Kidney tubule cell (primary cell): ENCODE measurements at regions not wholly inside any gene's neighbourhood (a gene's known extent, or its start where the extent isn't known, plus 50 kb on each side); places are given as distances from the start of the nearest gene placed in this dataset.
"Not testable (repeated sequence)": the region's sequence is repeated elsewhere in the genome, so short reads cannot be mapped to it uniquely, and the experiment has no call there.

Source experiments
- DNase-seq: peaks from one replicate; pipeline ENCODE4 v3.0.0-alpha.2; 2018; ENCODE audit warnings: low spot score

GRCh38 chr2:239819974-239820555 is 205.1 kb downstream of the NDUFA10 start:
- peak; percentile 27 for DNase-seq

DNA sequence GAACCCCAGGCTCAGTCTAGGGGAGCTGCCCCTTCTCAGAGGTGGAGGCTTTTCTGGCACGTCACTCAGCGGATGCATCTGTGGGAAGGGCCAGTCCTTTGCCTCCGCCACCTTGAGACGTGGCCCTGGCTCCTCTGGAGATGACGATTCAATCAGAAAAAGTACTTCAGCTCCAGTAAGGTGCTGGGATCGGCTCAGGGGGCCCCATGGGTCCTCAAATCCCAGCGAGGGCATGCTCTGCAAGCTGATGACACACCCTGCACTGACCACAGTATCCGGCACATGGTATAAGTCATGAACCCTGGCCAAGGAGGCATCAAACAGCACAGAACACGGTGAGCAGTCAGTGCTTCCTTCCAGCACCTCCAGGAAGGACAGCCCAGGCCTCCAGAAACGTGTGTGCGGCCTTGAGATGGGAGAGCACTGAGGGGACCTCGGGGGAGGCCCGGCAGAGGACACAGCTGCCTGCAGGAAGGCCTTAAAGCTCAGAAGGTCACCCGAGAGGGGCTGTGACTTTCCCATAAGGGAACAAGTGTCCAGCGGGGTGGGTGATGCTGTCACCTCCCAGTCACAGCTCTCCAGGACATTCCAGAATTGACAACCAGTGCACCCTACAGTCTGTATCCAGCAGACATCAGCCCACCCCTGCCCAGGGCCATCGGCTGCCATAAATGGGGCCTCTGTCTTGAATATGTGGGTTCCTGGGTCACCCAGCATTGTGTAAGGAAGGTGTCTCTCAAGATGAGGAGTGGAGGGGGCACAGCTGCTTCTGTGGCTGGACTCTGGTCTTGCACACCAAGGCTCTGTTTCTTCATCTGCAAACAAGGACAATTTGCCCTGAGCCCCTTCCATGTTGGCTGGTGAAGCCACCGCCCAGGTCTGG is 205.8 kb downstream of the NDUFA10 start:
- no peak for DNase-seq

DNA sequence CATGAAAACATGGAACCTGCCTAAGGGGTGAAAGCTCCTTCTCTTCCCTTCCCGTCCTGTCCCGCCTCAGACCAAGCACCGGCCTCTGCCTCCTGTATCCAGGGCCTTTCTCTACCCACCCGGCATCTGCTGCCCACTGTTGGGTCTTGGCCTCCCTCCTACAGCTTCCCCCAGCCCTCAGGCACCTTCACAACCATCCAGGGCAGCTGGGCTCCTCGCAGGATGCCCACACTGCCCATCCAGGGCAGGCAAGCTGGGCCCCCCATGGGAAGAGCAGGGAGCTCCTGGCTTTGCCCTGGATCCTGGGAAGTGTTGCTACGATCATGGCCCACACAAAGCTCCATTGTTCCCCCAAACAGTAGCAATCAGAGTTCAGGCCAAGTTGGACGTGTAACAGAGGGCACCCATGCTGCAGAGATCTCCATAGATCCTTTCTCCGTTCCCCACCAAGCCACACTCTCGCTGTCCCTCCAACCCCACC is 206.6 kb downstream of the NDUFA10 start:
- DNase-seq = no peak

- DNase-seq = no peak
Measured at GRCh38 chr2:239818086-239818485, 207.1 kb downstream of the NDUFA10 start.

GRCh38 chr2:239817468-239818031 is 207.6 kb downstream of the NDUFA10 start:
- not testable (repeated sequence) for DNase-seq

DNA sequence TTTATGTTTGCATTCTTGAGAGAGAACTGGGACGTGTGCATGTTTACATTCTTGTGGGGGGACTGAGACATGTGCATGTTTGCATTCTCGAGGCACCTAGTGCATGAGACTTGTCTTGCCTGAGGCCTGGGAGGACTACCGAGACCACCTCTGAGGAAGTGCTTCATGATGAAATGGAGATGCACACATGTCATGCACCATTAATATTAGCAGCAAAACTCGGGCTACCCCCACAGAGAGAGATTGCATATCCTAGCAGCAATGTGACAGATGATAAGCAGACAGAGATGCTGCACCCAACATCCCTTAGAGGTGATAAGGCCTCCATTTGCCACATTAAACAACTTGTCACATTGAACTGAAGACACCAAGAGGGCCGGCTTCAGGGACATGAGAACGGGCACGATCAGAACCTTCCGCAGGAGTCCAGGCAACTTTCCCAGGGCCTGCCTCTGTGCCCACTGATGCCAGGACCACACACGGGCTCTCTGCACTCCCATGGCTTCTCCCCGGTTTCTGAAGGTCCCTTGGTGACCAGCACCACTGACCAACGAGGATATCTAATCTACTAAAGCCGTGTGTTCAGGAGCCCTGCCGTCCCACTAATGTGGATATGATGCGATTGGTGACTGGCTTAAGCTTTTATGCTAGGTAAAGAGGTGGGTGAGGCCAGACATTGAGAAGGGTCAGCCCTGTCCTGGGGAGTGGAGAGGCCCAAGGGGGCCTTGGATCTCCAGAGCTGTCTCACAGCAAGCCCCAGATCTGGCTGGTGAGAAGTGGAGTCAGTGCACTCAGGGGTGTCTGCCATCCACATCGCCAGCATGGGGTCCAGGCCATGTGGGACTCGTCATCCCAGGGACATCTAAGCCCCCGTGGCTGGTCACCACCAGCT is 208.3 kb downstream of the NDUFA10 start:
- DNase-seq = no peak

DNA sequence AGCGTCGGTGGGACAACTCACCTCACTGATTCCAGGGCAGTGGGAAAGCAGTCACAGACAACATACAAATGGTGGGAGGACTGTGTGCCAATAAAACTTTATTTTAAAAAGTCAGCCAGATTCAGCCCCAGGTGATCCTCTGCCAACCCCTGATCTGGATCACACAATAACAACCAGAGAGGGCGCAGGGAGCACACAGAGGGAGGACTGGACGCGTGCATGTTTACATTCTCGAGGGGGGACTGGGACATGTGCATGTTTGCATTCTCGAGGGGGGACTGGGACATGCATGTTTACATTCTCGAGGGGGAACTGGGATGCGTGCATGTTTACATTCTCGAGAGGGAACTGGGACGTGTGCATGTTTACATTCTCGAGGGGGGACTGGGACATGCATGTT is 209.5 kb downstream of the NDUFA10 start:
- no peak for DNase-seq

GRCh38 chr2:239814861-239815601 is 210.1 kb downstream of the NDUFA10 start:
- no peak for DNase-seq

DNA sequence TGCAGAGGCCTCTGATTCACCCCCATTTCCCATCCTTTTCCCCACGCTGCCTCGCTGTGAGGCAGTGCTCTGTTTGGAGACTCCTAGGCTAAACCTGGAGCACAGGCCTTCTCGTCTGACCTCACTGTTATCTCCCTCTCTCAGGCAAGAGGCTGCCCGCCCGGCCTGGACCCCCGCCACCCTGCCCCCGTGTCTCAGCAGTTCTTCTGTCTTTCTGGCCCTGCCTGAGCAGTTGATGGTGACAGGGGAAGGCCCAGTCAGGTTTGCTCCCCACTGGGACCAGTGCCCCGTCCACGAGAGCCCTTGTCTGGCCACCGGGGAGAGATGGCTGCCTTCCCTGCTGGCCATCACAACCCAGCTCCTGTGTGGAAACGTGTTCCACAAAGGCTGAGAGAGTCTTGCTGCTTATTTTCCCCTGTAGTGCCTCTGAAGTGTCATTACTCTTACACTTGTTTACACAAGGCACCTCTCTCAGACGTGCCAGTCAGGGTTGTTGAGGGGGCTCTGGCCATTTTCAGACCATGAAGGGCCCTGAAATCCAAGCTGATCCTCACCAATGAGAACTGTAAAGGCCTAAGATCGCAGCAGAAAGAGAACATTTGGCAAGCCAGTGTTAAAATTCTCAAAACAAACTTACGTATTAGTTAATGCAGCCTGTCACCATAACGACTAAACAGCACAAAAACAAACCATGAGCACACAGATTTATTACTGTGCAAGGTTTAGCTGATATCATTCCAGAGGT is 210.9 kb downstream of the NDUFA10 start:
- no peak for DNase-seq

GRCh38 chr2:239813261-239814115 is 211.7 kb downstream of the NDUFA10 start:
- peak; percentile 33 for DNase-seq

DNA sequence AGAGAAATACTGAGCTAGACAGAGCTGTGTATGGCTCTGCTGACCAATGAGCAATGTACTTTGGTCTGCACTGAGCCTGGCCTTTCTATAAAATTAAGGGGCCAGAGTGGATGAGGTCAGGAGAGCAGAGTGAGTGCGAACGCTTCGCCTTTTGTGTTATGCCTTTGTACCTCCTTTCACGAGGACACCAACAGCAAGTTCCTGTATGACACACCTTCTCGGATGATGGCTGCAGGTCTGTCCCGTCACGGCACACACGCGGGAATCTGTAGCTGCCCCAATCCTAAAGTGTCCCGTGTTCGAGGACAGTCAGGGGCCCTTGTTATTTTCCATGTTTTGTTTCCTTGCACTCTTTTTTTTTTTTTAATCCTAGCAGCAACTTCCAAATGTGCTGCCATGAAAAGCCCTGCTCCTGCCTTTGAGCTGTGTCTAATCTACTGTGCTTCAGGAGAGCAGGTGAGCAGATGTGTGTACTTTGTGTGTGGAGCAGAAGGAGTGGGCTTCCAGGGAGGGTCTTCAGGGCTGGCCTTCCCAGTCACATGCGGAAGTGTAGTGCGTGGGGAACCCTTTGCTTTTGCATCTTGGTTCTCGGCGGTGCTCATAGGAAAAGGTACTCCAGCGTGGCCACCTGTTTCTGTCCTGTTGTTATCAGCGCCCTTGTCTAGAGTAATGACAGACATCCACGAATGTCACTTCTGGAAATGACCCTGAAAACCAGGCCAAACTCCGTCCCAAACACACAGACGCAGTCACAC is 213.2 kb downstream of the NDUFA10 start:
- DNase-seq = no peak

DNA sequence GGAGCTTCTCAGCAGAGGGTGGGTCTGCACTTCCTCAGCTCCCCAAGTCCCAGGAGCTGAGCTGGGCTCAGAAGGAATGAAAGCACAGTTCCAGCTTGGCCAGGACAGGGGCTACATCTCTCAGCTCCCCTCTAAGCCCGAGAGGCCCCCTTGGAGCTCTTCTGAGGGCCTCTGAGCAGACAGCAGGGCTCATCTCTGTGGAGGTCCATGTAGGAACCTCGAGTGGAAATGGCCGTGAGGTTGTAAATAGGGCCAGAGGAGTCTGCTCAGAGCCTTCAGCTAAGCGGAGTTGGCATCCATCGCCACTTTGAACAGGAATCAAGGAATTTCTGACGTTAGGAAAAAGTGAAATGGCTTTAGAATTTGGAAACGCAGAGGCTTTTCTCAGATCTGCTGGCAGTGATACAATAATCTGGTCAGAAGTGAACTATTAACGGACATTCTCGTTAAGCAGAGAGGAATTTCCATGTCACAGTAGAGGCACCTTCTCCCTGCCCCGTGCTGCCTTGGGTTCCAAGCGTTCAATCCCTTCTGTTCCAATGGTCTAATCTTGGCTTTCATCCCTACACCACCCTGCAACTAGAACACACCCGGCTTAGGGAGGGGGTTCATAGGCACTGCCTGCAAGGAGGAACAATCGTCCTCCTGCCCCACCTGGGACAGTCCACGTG is 213.9 kb downstream of the NDUFA10 start:
- DNase-seq = no peak

- no peak for DNase-seq
Measured at GRCh38 chr2:239809391-239809790, 215.8 kb downstream of the NDUFA10 start.

DNA sequence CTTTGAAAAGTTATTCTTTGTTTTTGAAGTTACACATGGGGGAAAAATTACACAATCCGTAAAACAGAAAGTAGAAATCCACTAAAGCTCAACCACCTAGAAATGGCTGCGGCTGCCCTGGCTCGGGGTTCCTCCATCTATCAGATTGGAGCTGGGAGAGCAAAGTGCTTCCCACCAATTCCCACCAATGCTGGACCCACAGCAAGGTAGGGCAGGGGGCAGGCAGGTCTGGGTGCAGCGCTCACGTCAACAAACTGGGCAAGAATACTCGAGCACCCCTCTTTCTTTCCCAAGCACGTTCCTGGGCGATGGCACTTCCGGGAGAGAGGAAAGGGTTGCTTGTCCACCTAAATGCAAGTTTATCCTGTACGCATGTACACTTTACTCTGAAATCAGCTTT is 217.6 kb downstream of the NDUFA10 start:
- DNase-seq = no peak

DNA sequence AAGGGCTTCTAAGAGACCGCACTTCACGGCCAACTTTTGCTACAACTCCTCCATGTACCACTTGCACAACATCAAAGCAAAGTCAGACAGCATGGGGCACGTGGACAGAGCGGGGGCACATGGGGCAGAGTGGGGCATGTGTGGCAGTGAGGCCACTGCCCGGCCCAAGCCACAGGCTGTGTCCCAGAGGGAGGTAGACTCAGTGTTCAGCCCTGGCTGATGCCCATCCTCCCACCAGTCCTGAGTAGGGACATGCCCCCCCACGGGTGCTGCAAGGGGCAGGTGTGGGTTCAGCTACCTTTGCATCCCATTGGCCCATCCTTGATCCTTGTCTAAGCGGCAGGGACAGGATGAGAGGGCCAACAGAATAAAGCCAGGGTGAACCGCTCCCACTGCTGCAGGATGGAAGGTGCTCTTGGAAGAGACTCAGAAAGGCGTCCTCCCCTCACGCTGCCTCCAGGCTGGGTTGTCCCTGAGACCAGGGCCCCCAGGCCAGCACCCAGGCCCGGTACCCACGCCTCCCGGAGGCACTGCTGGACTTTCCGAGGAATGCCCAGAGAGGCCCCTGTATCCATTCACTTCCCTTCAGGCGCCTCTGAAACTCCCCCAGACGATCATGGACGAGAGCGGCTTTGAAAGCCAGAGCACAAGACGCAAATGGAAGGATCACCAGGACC is 218.2 kb downstream of the NDUFA10 start:
- no peak for DNase-seq

DNA sequence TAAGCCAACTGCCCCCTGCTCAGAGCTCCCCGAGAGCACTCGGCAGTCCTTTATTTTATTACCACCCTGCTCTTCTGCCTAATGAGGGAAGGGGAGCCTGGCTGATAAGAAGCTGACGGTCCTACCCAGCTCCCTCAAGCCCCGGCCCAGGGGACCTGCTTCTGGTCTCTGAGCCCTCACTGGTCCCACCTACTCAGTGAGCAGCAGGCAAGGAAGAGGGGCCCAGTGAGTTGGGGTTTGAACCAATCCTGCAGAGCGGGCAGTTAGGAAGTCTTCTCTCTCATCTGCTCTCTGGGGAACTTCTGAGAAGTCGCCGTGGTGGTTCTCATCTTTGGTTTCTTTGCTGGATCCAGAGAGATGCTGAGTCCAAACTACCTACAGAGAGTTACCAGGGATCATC is 218.9 kb downstream of the NDUFA10 start:
- no peak for DNase-seq

DNA sequence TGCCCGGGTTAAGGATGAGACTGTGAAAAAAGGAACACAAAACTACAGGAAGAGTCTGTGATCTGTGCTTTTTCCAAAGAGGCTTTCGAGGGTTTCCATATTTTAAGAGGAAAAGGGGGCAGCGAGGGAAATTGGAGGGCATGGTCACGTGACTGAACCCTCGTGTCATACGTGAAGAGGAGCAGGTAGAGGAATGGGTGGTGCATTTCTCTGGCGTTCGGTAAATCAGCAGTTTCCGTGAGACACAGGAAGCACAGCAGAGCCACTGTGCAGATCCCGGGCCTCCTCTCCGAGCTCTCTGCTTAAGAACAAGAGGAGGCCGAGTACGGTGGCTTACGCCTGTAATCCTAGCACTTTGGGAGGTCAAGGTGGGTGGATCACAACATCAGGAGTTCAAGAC is 219.7 kb downstream of the NDUFA10 start:
- no peak for DNase-seq

DNA sequence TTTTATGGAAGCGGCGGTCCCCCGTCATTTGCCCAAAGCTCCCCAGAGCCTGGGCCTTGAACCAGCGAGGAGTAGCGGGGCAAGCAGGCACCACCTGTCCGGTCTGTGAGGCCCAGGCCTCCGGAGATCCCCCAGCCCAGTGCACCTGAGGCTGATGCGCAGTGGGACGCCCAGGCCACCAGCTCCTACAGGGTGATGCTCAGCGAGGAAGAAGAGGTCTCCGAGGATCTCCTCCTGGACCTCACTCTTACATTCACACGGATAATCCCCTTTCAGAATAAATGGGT is 220.2 kb downstream of the NDUFA10 start:
- DNase-seq = no peak
